ENCODE measurements at regions not wholly inside any gene's neighbourhood (a gene's known extent, or its start where the extent isn't known, plus 50 kb on each side); places are given as distances from the start of the nearest gene placed in this dataset.
"Not testable (repeated sequence)": the region's sequence is repeated elsewhere in the genome, so short reads cannot be mapped to it uniquely, and the experiment has no call there.

- Histone ChIP-seq H3K36me3 (ENCODE audit: control insufficient read depth, insufficient read depth, low read length) (no peaks in the 10 kb centered on the region), H3K4me3 (replicated peaks; ENCODE audit: low read depth, low read length) (no peak overlapping the region), H3K27me3 (replicated peaks; ENCODE audit: control insufficient read depth, insufficient read depth, low read length) (no peaks in the 10 kb centered on the region)
- TF ChIP-seq CTCF (IDR thresholded peaks at IDR 0.05; ENCODE audit: insufficient read depth, low read length, poor library complexity, severe bottlenecking) = no peak
- no peak for DNase-seq (ENCODE audit: extremely low read depth, insufficient read length)
These were observed 111.8 kb upstream of the KLHL13 start for GRCh38 chrX:118228456-118228855.

GRCh38 chrX:118231464-118231863 lies 114.4 kb upstream of the WDR44 start:
- Histone ChIP-seq H3K4me3 (replicated peaks; ENCODE audit: low read depth, low read length) (no peak overlapping the region), H3K36me3 (ENCODE audit: control insufficient read depth, insufficient read depth, low read length) (no peaks in the 10 kb centered on the region), H3K27me3 (replicated peaks; ENCODE audit: control insufficient read depth, insufficient read depth, low read length) (no peaks in the 10 kb centered on the region)
- TF ChIP-seq CTCF (IDR thresholded peaks at IDR 0.05; ENCODE audit: insufficient read depth, low read length, poor library complexity, severe bottlenecking) = no peak
- no peak for DNase-seq (ENCODE audit: extremely low read depth, insufficient read length)

GRCh38 chrX:118239178-118239870 lies 106.6 kb upstream of the WDR44 start:
- Histone ChIP-seq H3K4me3 (replicated peaks; ENCODE audit: low read depth, low read length) (no peak overlapping the region), H3K36me3 (ENCODE audit: control insufficient read depth, insufficient read depth, low read length) (no peaks in the 10 kb centered on the region), H3K27me3 (replicated peaks; ENCODE audit: control insufficient read depth, insufficient read depth, low read length) (no peaks in the 10 kb centered on the region)
- no peak for TF ChIP-seq CTCF (IDR thresholded peaks at IDR 0.05; ENCODE audit: insufficient read depth, low read length, poor library complexity, severe bottlenecking)
- no peak for DNase-seq (ENCODE audit: extremely low read depth, insufficient read length)

- Histone ChIP-seq H3K36me3 (ENCODE audit: control insufficient read depth, insufficient read depth, low read length) (no peaks in the 10 kb centered on the region), H3K27me3 (replicated peaks; ENCODE audit: control insufficient read depth, insufficient read depth, low read length) (no peaks in the 10 kb centered on the region), H3K4me3 (replicated peaks; ENCODE audit: low read depth, low read length) (no peak overlapping the region)
- TF ChIP-seq CTCF (IDR thresholded peaks at IDR 0.05; ENCODE audit: insufficient read depth, low read length, poor library complexity, severe bottlenecking) = no peak
- no peak for DNase-seq (ENCODE audit: extremely low read depth, insufficient read length)
These were observed 105.8 kb upstream of the WDR44 start for GRCh38 chrX:118239913-118240698.

- H3K4me3 ChIP-seq (replicated peaks; ENCODE audit: low read depth, low read length); H3K27me3 ChIP-seq (replicated peaks; ENCODE audit: control insufficient read depth, insufficient read depth, low read length); DNase-seq (ENCODE audit: extremely low read depth, insufficient read length); H3K36me3 ChIP-seq (ENCODE audit: control insufficient read depth, insufficient read depth, low read length): not testable (repeated sequence)
These were observed 98.9 kb upstream of the WDR44 start for GRCh38 chrX:118246961-118247360.

- TF ChIP-seq CTCF (IDR thresholded peaks at IDR 0.05; ENCODE audit: insufficient read depth, low read length, poor library complexity, severe bottlenecking) = no peak
These were observed 96.8 kb upstream of the WDR44 start for GRCh38 chrX:118249146-118249545.

More at GRCh38 chrX:118249146-118249545, 96.8 kb upstream of the WDR44 start:
- Histone ChIP-seq H3K4me3 (replicated peaks; ENCODE audit: low read depth, low read length) (no peak overlapping the region), H3K36me3 (ENCODE audit: control insufficient read depth, insufficient read depth, low read length) (no peaks in the 10 kb centered on the region), H3K27me3 (replicated peaks; ENCODE audit: control insufficient read depth, insufficient read depth, low read length) (no peaks in the 10 kb centered on the region)
- DNase-seq (ENCODE audit: extremely low read depth, insufficient read length) = no peak
